BE2C (cell line): ENCODE measurements at regions not wholly inside any gene's neighbourhood (a gene's known extent, or its start where the extent isn't known, plus 50 kb on each side); places are given as distances from the start of the nearest gene placed in this dataset.
"Not testable (repeated sequence)": the region's sequence is repeated elsewhere in the genome, so short reads cannot be mapped to it uniquely, and the experiment has no call there.

Source experiments
- DNase-seq: peaks from one replicate; pipeline ENCODE4 v3.0.0-alpha.2; 2020
- H3K27me3 ChIP-seq: fragments of 250-450 bp; sonication (Bioruptor Pico); 2 replicates; pipeline ENCODE4 v1.5.1; 2020; ENCODE audit warnings: mild to moderate bottlenecking
- H3K36me3 ChIP-seq: fragments of 250-450 bp; sonication (Bioruptor Pico); 2 replicates; pipeline ENCODE4 v1.5.1; 2020; ENCODE audit warnings: mild to moderate bottlenecking
- H3K4me1 ChIP-seq: fragments of 250-450 bp; sonication (Bioruptor Pico); 2 replicates; pipeline ENCODE4 v1.5.1; 2020
- H3K4me3 ChIP-seq: 2 replicates; pipeline ENCODE4 v1.5.1; 2011; ENCODE audit warnings: low read depth, low read length
- H3K9me3 ChIP-seq: fragments of 250-450 bp; sonication (Bioruptor Pico); 2 replicates; pipeline ENCODE4 v1.5.1; 2020
- CTCF ChIP-seq: IDR thresholded peaks from 2 replicates; pipeline ENCODE4 v1.5.1; 2012; ENCODE audit warnings: mild to moderate bottlenecking, low read depth, low read length

- H3K9me3 ChIP-seq, H3K36me3 ChIP-seq, H3K4me1 ChIP-seq, H3K27me3 ChIP-seq: not testable (repeated sequence)
- peak overlapping the region; percentile 74 for H3K4me3 ChIP-seq
- peak; percentile 85 for DNase-seq
These were observed 62.6 kb upstream of the CDR2 start for GRCh38 chr16:22436823-22437652.

GRCh38 chr16:22436326-22436822 is 62.0 kb upstream of the CDR2 start:
- H3K4me3 ChIP-seq: peak overlapping the region; percentile 74
- not testable (repeated sequence) for DNase-seq, H3K4me1 ChIP-seq, H3K9me3 ChIP-seq, H3K36me3 ChIP-seq, H3K27me3 ChIP-seq

GRCh38 chr16:22431314-22431713 is 56.9 kb upstream of the CDR2 start:
- not testable (repeated sequence) for DNase-seq, H3K9me3 ChIP-seq, H3K36me3 ChIP-seq, H3K4me3 ChIP-seq, H3K27me3 ChIP-seq, H3K4me1 ChIP-seq

GRCh38 chr16:22428654-22429053 is 54.2 kb upstream of the CDR2 start:
- Histone ChIP-seq H3K27me3 (no peaks in the 10 kb centered on the region), H3K9me3 (no peaks in the 10 kb centered on the region), H3K4me3 (no peak overlapping the region), H3K4me1 (no peaks in the 10 kb centered on the region), H3K36me3 (peaks cover 6% of the 10 kb centered on the region)
- TF ChIP-seq CTCF: no peak
- DNase-seq: no peak

- H3K27me3 ChIP-seq: no peaks in the 10 kb centered on the region
- H3K4me1 ChIP-seq: no peaks in the 10 kb centered on the region
- H3K9me3 ChIP-seq: no peaks in the 10 kb centered on the region
- TF ChIP-seq CTCF: no peak
- DNase-seq: no peak
- H3K36me3 ChIP-seq: peaks cover 6% of the 10 kb centered on the region
- no peak overlapping the region for H3K4me3 ChIP-seq
These were observed 53.1 kb upstream of the CDR2 start for GRCh38 chr16:22427556-22427955.

GRCh38 chr16:22425847-22426246 is 51.4 kb upstream of the CDR2 start:
- Histone ChIP-seq H3K27me3 (no peaks in the 10 kb centered on the region), H3K4me3 (no peak overlapping the region), H3K9me3 (no peaks in the 10 kb centered on the region), H3K36me3 (peaks cover 6% of the 10 kb centered on the region), H3K4me1 (no peaks in the 10 kb centered on the region)
- no peak for DNase-seq
- TF ChIP-seq CTCF: no peak

GRCh38 chr16:22425036-22425801 is 50.8 kb upstream of the CDR2 start:
- no peak for DNase-seq
- TF ChIP-seq CTCF: no peak
- Histone ChIP-seq H3K4me3 (no peak overlapping the region), H3K9me3 (no peaks in the 10 kb centered on the region), H3K36me3 (peaks cover 6% of the 10 kb centered on the region), H3K27me3 (no peaks in the 10 kb centered on the region), H3K4me1 (no peaks in the 10 kb centered on the region)
